Heart left ventricle (tissue), 13 donors: ENCODE measurements at regions not wholly inside any gene's neighbourhood (a gene's known extent, or its start where the extent isn't known, plus 50 kb on each side); places are given as distances from the start of the nearest gene placed in this dataset.

ENCODE experiments used
- POLR2A ChIP-seq, 2 donors: fragments of 450-650 bp; IDR thresholded peaks; one replicate each; pipeline ENCODE4 v1.6.1; 2017; ENCODE audit warnings: antibody characterized with exemption in 2 of 2, mild to moderate bottlenecking in 2 of 2, moderate library complexity in 2 of 2
- TF ChIP-seq, protein P1 (sequence below), 12 donors: fragments of 200-600 bp; sonication (generic) in 4 of 12; IDR thresholded peaks; one replicate each; pipeline versions ENCODE4 v1.5.0 to v1.8.0; 2018 to 2022; ENCODE audit warnings: antibody characterized with exemption in 12 of 12, mild to moderate bottlenecking in 5 of 12
- donor health status: ischemic (EF 13 %, LVEDD 7.1; RV severe dilation, severe dysfunction).
- donor health status: DM: no; HTN: yes; CAD: no.
- donor health status: DM: no; HTN: no; CAD: no.
- donor health status: ischemic (EF 25% LVEDD 6.9; RV normal size, moderate dysfunction).
- donor health status: ischemic (EF 25% LVEDD 5.7; RV mildly dilated, moderate dysfunction).
- donor health status: ischemic (EF 35%, LVEDD 5.7; RV mildly dilated, moderate dysfunction).
- donor health status: nonischemic (EF 11% LVEDD 7.7; RV severe dilation, severe dysfunction).
- donor health status: DM: yes; HTN: yes; CAD: no.
- donor health status: PGD.
- donor health status: ischemic (EF 29% LVEDD 5.4; RV normal size, mild dysfunction).
- donor health status: nonischemic (EF 23%, LVEDD 6.1; RV moderate dilation, normal function).

DNA sequence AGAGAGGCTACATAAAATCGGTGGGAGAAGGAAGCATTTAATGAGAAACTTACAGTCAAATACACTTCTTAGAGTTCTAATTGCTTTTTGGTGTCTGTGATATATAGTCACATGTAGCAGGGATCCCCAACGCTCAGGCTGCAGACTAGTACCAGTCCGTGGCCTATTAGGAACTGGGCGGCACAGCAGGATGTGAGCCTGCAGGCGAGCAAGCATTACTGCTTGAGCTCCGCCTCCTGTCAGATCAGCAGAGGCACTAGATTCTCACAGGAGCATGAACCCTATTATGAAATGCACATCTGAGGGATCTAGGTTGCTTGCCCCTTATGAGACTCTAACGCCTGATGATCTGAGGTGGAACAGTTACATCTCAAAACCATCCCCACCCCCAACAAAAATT is 158.5 kb downstream of the TANC2 start:
- TF ChIP-seq, protein P1, sequence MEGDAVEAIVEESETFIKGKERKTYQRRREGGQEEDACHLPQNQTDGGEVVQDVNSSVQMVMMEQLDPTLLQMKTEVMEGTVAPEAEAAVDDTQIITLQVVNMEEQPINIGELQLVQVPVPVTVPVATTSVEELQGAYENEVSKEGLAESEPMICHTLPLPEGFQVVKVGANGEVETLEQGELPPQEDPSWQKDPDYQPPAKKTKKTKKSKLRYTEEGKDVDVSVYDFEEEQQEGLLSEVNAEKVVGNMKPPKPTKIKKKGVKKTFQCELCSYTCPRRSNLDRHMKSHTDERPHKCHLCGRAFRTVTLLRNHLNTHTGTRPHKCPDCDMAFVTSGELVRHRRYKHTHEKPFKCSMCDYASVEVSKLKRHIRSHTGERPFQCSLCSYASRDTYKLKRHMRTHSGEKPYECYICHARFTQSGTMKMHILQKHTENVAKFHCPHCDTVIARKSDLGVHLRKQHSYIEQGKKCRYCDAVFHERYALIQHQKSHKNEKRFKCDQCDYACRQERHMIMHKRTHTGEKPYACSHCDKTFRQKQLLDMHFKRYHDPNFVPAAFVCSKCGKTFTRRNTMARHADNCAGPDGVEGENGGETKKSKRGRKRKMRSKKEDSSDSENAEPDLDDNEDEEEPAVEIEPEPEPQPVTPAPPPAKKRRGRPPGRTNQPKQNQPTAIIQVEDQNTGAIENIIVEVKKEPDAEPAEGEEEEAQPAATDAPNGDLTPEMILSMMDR (IDR thresholded peaks at IDR 0.05): no peak
- no peak for TF ChIP-seq POLR2A (IDR thresholded peaks at IDR 0.05)
